HG03139 (cell line): ENCODE measurements at regions not wholly inside any gene's neighbourhood (a gene's known extent, or its start where the extent isn't known, plus 50 kb on each side); places are given as distances from the start of the nearest gene placed in this dataset.

Experiments
- ATAC-seq: cut with Tn5 transposase; IDR thresholded peaks from one replicate; pipeline ENCODE4 v1.9.1; 2021; ENCODE audit not compliant: unreplicated experiment

DNA sequence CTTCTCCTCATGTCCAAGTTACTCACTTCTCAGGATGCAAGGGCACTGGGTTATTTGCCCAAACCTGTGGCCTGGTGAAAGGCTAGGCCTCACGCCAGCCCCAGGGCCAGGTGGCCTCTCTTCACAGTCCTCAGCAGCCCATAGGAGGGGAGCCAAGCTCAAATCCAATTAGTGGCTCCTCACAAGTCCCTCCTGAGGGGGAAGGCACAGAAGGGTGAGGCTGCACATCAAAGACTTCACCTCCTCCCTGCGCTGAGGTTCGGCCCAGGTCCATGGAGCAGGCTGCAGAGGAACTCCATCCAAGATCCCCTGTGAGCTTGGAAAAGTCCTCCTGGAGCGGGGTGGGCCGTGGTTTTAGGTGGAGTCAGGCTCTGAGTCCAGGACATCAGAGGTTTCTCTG lies 320.0 kb downstream of the FOXL1 start:
- no peak for ATAC-seq

DNA sequence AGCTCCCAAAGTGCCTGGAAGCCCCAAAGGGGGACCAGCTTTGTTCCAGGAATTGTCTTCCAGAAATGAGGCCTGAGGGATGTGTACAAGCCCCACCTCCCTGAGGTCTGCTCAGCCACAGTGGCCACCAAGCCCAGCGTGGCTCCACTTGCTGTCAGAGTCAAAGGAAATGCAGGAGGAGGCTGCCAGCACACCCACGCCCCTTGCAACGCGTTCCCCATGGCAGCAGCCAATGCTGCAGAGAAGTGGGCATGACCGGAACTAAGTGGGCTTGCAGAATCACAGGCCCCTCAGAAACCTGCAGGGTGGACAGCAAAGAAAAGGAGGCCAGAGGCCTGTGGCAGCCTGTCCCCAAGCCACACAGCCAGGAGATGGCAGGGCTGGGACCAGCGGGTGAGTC lies 320.8 kb downstream of the FOXL1 start:
- ATAC-seq: no peak

DNA sequence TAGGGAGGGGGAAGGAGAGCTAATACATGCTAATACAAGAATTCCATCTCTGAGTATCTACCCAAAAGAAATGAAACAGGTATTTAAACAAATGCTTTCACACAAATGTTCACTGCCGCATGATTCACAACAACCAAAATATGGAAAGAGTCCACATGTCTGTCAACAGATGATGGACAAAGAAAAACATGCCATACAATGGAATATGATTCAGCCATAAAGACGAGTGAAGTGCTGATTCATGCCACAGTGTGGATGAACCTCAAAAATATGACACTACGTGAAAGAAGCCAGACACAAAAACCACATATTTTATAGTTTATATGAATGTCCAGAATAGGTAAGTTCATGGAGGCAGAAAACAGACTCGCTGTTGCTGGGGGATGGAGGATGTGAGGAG lies 321.4 kb downstream of the FOXL1 start:
- ATAC-seq: no peak

DNA sequence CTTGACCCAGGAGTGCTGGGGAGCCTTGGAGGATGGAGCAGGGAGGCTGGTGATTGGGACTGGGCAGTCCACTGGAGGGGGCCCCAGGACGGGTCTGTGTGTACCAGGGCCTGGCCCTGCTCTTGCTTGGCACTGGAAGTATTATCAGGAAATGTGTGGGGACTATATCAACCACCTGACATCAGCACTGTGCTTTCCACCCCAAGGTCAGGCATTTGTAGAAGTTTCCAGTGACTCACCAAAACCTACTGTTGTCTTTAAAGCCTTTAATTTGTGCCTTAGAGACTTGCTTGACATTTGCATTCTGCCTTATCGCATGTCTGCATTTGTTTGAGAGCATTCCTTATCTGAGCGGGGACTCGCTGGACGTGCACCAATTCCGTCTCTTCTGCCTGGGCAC lies 323.1 kb downstream of the FOXL1 start:
- no peak for ATAC-seq

DNA sequence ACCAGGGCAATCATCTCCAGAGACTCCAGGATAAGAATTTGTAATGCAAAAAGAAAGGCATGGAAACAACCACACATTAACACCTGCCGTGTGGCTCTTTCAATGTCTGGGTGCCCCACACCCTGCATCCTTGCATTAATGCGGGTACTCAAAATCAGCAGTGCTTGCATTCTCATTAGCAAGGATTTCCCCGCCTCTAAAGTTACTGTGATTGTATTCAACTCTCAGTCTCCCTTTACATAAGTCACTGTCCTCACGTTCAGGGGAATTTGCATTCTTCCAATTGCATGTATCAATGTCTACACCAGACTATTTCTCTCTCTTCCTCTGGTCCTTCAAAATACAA lies 324.3 kb downstream of the FOXL1 start:
- ATAC-seq: no peak

DNA sequence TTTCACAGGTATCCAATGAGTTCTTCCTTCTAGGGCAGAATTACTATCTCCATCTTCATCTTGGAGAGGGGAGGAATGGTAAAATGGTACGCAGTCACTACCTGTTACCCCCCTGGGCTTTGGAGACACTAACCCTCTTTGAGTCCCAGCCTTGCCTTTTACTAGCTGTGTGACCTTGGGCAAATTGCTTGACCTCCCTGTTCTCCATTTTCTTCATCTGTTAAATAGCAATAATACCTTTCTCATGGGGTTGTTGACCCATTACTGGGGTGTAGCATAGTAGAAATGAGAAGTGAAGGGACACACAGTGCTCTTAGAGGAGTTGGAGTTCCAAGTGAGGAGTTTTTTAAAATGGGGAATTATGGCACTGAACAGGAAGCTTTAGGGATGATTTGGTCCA lies 324.7 kb downstream of the FOXL1 start:
- no peak for ATAC-seq

DNA sequence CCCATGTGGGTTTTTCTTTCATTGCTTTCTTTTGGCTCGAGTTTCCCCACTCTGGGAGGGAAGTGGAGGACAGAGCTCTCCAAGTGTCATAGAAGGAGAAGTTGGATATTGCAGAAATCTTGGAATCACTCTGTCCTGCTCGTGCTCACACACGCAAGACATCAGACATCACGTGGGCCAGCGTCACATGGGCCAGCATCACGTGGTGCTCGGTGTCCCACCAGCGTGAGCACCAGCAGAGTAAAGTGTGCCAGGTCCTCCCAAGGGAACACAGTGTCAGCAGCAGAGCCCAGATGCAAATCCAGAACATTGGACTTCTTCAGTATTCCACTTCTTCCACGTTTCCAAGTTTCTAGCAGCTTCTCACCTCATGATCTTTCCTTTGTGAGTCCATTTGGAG lies 327.0 kb downstream of the FOXL1 start:
- ATAC-seq: no peak

DNA sequence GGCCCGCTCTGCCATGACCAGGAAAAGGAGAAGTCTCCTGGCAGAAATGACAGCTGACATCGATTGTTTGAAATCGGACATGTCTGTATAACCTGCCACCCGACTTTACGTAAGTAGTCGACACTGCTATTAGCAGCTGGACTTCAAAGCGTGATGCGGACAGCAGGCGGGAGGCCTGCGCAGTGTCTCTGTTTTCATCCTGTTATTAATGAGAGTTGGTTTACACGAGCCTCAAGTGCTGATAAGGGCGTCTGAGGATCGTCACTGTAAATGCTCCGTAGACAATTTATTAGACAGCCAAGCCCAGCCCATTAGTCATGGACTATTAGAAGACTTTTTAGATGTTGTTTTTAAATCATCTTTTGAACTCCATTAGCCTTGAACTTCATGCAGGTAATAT lies 328.3 kb downstream of the FOXL1 start:
- ATAC-seq: no peak

DNA sequence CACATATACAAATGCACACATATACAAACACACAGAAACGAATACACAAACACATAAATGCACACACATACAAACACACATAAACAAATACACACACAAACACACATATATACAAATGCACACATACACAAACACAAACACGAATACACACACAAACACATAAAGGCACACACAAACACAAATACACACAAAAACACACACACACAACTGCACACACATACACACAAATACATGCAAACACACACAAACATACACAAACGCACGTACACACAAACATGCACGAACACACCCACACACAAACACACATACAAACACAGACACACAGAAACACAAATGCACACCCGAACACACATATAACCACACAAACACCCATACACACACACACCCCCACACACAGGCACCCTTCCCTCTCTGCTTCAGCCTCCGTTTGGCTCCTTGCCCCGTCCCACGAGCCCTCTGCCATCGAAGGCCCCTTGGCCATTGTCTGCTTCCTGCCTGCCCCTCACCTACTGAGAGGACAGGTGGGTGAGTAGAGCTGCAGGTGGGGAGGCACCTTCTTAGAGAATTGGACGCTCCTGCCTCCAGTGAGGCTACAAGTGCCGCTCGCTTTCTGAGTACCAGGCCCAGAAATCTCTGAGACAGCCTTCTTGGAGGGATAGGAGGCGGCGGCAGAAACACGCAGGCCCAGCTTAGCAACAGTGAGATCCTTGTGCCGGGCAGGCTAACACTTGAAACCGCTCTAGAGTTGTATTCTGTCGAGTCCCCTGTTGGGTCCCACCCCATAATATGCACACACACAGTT lies 331.2 kb downstream of the FOXL1 start:
- no peak for ATAC-seq

DNA sequence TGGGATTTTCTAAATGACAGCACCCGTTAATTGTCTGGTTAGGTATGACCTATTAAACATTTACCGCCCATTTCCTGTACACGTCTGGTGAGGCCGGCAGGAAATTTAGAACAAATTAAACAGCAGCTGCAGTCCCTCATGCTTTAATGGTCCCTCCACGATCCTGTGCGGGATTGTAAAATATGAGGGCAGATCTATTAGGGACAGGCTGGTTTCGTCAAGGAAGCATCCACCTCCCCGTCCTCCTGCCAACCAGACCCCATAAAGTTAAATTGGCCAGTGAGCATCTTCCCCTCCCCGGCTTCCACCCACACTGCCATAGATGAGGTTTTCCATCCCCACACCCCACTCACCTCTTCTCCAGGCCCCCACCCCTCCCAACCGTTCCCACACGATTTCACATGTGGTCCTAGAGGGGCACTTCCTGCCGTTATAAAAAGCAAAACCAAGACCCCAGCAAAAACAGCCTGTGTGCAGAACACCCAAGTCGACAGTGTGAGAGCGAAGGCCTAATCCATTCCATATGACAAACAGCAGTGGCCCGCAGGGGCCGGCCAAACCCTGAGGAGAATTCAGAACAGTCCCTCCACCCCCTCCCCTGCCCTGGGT lies 331.9 kb downstream of the FOXL1 start:
- no peak for ATAC-seq

DNA sequence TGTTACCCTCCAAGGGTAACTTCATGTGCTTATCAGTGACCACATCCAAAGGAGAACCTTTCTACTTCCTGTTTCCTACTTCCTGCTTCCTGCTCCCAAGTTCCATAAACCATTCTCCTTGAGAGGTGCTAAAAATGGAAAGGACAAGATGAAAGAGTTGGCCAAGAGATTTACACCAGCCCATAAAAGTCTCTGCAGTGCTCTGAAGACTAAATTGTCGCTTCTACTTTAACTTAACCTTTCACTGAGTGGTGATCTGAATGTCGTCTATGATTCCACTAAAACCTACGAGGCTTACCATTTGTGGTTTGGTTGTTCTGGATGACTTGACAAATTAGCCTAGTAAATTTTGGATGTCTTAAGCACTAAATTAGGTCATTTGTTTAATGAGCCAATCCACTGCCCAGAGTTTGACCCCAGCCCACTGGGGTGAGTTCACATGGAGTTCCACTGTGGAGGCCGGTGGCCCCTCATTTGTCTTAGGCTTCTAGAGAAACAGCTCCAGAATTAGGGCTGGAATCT lies 333.1 kb downstream of the FOXL1 start:
- no peak for ATAC-seq

DNA sequence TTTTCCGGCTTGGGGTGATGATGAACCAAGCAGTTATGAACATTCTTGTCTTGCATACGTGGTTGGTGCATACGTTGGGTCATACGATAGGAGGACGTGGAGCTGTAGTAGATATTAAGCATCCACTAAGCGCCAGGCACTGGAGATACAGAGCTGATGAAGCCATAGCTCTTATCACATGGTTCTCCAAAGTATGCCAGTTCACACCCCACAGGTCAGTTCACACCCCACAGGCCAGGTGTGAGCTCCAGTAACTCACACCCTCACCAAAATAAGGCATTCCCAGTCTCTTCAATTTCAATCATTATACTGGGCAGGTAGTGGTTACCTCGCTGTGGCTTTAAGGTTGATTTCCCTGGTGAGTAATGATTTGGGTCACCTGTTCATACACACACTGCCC lies 335.5 kb downstream of the FOXL1 start:
- no peak for ATAC-seq

DNA sequence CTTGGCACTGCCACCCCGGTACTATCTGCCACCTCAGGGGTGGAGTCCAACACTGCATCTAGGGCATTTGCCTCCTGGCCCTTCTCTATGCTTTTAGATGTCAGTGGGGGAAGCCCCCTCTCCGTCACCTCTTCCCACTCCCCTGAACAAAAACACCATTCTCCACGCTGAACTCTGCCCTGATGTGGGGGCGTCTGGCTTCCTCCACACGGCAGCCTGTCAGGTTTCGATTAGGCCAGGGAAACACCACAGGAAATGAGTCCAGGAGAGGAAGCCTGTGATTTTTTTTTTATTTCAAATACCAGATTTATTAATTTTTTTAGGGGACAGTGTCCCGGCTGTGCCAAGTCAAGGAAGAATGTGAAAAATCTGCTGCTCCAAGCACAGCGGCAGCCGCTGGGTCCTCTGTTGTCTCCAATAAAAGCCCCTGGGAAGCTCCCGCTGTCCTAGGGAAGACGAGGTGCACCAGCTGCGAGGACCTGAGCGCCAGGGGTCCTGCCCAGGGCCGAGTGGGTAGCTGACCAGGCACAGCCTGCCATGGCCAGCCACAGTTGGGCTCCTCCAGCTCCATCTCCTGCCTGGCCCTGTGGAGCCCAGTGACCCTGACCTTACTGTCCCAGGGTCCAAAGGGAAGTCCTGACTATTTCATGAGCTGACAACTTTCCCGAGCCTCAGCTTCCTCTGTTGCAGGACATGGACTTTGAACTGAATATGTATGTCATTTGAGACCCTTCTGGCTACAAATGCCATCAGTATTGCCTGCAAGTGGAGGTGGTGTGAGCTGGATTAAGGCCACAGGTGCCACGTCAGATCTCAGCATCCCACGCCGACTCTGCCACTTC lies 336.7 kb downstream of the FOXL1 start:
- ATAC-seq: no peak

DNA sequence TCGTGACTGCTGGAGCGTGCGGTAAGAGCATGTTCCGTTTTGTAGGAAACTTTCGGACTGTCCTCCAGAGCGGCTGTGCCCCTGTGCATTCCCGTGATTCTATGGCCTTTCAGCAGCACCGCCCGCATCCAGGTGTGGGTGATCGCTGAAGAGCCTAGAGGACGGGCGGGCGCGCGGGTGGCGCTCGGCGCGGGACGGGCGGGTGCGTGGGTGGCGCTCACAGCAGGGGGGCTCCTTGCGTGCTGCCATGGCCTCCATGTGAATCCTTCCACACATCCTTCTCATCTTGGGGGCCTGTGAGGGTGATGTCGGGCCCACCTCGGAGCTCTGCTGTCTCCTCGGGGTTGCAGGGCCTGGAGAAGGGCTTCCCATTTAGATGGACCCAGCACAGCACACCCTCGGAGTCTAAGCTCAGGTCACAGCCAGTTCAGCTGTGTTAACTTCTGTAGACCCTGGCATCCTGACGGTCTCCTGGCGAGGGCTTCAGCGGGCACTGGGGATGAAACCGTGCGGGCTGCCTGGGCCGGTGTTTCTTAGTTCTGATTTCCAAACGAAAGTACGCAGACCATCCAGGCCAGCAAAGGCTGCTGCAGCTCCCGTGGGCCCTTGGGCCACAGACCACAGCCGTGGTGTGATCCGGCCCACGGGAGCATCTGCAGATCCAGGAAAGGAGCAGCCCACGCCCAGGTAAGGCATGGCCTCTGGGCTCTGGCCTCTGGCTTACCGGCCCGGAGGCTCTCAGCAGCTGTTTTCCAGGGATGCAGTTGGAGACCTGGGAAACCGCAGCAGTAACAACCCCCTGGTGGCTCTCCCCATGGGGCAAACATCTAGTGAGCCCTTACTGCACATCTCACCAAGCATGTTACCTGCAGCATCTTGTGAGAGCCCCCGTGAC lies 339.4 kb downstream of the FOXL1 start:
- ATAC-seq: no peak

DNA sequence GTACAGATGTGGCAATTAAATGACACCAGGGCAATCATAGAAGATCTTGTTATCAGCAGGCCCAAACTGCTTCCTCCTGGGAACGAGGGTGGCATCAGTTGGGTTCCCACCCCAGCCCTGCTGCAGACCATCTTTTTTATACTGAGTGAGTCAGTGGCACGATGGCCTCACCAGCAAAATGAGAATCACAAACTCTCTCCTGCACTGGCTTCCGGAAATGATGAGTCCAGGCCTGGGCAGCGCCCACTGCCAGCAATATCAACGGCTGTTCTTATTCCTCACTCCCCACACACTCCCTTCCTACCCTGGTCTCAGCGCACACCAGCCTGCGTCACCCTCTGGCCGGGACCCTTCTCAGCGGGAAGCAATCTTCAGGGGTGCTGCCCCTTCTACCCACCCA lies 340.3 kb downstream of the FOXL1 start:
- no peak for ATAC-seq

DNA sequence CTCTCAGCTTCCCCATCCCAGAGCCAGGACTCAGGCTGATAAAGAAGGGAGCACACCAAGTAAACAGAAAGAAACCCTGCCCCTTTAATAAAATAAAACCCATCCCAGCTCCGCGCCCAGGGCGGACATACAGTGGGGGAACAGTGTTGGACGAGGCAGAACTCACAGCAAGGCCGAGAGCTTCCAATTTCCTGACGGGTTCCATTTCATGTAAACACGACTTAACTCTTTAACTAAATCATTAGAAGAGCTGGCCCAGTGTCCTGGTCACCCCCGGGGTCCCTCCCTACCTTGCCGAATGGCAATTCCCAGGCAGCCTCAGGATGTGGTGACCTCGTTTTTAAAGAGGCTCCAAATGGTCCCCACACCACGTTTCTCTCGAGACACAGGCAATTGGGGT lies 340.7 kb downstream of the FOXL1 start:
- ATAC-seq: no peak

DNA sequence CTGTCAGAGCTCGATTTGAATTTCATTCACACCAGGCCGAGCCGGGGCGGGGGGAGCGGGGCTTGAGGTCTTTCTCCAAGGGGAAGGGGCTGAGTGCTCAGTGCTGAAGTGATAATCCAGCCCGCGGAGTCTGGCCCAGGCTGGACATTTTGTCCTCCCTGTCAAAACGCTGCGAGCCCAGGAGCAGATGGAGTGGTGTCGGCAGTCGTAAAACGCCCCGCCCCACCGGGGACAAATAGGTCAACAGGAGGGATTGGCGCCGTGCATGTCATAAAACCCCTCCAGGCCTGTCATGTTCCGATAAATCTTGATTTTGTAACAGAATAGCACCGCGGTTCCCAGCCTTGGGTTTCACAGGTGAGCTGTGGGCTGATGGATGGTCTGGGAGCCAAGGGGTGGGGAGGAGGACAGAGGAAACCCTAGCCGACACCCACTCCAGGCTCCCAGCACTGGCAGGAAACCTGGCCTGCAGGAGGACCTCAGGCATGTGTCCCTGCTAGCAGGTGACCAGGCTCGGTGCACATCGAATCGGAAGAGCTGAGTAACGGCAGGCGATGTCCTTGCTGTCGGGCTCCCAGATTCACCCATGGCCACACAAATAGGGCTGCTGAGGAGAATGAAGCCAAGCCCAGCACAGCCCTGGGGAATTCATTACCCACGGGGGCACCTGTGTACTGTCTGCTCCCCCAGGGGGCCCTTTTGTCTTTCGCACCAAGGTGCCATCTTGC lies 341.4 kb downstream of the FOXL1 start:
- no peak for ATAC-seq

DNA sequence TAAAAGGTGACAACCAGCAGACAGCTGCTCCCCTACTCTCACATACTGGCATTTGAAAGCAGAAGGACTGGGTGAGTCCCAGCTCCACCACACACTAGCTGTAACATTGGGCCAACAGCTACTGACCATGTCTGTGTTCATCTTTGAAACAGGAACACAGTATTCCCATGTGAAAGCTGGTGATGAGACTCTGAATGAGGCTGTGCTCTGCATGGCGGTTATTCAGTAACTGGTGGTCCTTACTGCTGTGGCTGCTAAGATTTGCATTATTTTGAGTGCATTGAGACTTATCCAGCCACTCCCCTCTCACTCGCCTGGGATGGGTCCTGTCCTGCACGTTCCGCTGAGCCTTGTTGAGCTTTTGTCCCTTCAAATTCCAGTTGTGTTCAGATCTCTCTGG lies 342.9 kb downstream of the FOXL1 start:
- no peak for ATAC-seq

DNA sequence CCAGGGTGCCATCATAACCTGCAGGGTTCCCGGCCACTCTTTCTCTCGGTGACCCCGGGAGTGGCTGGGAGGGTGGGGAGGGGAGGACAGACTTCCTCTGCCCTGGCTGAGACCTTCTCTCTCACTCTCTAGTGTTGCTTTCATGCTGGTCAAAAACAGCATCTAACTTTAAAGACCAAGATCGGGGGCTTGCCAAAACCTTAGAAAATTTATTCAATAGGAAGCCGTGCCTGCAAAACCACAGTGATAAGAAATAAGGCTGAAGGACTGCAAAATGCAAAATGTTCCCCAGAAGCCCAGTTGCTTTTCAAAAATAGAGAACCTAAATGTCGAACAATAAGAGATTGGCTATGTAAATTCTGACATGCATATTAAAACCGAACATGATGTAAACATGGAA lies 344.0 kb downstream of the FOXL1 start:
- ATAC-seq: no peak

DNA sequence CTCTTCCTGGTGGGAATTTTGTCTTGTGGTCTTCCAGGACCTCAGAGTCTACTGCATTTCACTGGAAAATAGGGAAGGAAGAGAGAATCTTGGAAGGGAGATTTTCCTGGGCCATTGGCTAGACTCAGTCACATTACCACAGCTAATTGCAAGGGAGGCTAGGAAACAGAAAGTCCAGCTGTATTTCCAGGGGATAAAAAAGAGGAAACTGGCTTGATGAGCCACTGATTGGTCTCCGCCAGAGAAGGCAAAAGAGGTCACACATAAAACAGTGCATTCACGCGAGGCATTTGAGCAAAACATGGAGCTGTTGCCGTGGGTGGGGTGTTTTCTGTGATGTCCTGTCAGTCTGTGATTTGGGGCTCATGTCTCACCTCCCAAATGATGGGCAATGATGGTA lies 345.3 kb downstream of the FOXL1 start:
- ATAC-seq: no peak
